ENCODE measurements at regions not wholly inside any gene's neighbourhood (a gene's known extent, or its start where the extent isn't known, plus 50 kb on each side); places are given as distances from the start of the nearest gene placed in this dataset.

DNA sequence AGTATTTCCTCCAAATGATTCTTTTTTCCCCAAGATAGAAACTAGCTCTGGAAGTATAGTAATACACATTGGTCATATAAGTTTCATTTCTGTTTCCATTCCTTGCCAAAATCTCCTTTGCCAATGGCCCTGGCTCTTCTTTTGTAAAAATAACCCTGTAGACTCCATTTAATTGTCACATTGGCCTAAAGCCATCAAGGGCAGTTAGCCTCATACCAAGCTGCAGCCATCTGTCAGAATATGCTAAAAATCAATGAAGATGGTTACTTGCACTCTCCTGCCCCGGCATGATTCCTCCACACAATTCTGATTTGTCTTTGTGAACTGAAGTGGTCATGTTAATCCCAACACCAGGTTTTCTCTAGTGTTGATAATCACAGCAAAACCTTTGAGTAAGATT is 380.5 kb downstream of the SH2D1A start:
- dilution Hi-C loops (cut with MboI; ENCODE audit: extremely low pct_ligation_motif_present, low sequenced_read_pairs), result no loop called here
- DNase-seq (ENCODE audit: low read depth, low spot score) (no peak), FAIRE-seq (no peak)
- Histone ChIP-seq H3K9ac (ENCODE audit: control insufficient read depth, extremely low read depth, insufficient read depth, low read length) (no peak overlapping the region), H2AFZ (ENCODE audit: control insufficient read depth, low read length) (no peak overlapping the region), H3K27me3 (ENCODE audit: control insufficient read depth, extremely low read depth, insufficient read depth, low read length) (no peaks in the 10 kb centered on the region), H3K36me3 (ENCODE audit: control insufficient read depth in 2 of 2, extremely low read depth in 1 of 2, insufficient read depth in 2 of 2, low read length in 2 of 2) (no peaks in the 10 kb centered on the region), H3K4me2 (ENCODE audit: control insufficient read depth, extremely low read depth, insufficient read depth, low read depth, low read length) (no peak overlapping the region), H3K4me1 (ENCODE audit: control insufficient read depth, extremely low read depth, insufficient read depth, low read length) (no peaks in the 10 kb centered on the region), H3K9me1 (ENCODE audit: control insufficient read depth, extremely low read depth, insufficient read depth, low read length) (no peaks in the 10 kb centered on the region), H3K27ac (ENCODE audit: control insufficient read depth, insufficient read depth, low read length) (no peak overlapping the region), H3K9me3 (ENCODE audit: control insufficient read depth, low read depth, low read length) (no peaks in the 10 kb centered on the region), H3K4me3 (ENCODE audit: control insufficient read depth in 2 of 3, extremely low read depth in 1 of 3, insufficient read depth in 2 of 3, low read depth in 1 of 3, low read length in 3 of 3) (no peak overlapping the region), H4K20me1 (ENCODE audit: control insufficient read depth, extremely low read depth, insufficient read depth, low read length) (no peaks in the 10 kb centered on the region), H3K79me2 (ENCODE audit: control insufficient read depth, insufficient read depth, low read length) (no peaks in the 10 kb centered on the region)
- TF ChIP-seq EZH2 (IDR thresholded peaks at IDR 0.05; ENCODE audit: low read length), result no peak
- no peak for TF ChIP-seq CTCF (optimal IDR thresholded peaks at IDR 0.05 in 1 of 3, IDR thresholded peaks at IDR 0.05 in 1 of 3, conservative IDR thresholded peaks at IDR 0.05 in 1 of 3; ENCODE audit: extremely low read depth in 1 of 3, insufficient read depth in 2 of 3, low read length in 3 of 3)

DNA sequence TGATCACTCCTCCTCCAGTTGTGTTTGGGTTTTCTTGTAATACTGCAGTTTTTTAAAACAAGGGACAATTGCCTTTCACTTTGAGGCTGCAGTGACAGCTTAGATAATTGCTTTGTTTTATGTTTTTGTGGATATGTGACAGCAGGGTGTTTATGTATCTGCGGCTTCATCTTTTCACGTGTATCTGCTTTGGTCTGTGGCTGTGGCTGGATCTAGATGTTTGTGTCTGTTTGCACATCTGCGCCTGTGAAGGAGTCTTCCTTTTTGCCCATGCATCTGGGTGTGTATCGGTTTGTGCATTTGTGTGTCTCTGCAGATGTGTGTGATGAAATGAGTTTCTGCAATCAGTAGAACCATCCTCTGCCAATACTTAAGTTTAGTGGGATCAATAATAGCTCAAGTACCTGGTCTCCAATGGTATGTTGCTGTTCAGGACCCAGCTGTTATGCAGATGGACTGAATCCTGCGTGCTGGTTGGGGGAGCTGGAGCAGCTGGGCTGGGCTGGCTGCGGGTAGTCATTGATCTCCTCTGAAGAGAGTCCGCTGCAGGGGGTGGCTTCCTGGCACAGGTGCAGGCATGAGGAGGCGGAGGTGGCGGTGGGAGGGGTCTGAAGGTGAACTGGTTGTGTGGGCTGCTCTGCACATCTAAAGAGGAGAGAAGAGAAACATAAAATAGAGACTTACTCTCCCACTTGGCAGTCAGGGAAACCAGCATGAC is 390.3 kb downstream of the SH2D1A start:
- Histone ChIP-seq H3K9me3 (ENCODE audit: control insufficient read depth, low read depth, low read length) (no peaks in the 10 kb centered on the region), H4K20me1 (ENCODE audit: control insufficient read depth, extremely low read depth, insufficient read depth, low read length) (no peaks in the 10 kb centered on the region), H3K27ac (ENCODE audit: control insufficient read depth, insufficient read depth, low read length) (no peak overlapping the region), H3K79me2 (ENCODE audit: control insufficient read depth, insufficient read depth, low read length) (no peaks in the 10 kb centered on the region), H3K9ac (ENCODE audit: control insufficient read depth, extremely low read depth, insufficient read depth, low read length) (no peak overlapping the region), H3K4me2 (ENCODE audit: control insufficient read depth, extremely low read depth, insufficient read depth, low read depth, low read length) (no peak overlapping the region), H3K4me1 (ENCODE audit: control insufficient read depth, extremely low read depth, insufficient read depth, low read length) (no peaks in the 10 kb centered on the region), H3K27me3 (ENCODE audit: control insufficient read depth, extremely low read depth, insufficient read depth, low read length) (no peaks in the 10 kb centered on the region), H3K9me1 (ENCODE audit: control insufficient read depth, extremely low read depth, insufficient read depth, low read length) (no peaks in the 10 kb centered on the region), H2AFZ (ENCODE audit: control insufficient read depth, low read length) (no peak overlapping the region), H3K4me3 (ENCODE audit: control insufficient read depth in 2 of 3, extremely low read depth in 1 of 3, insufficient read depth in 2 of 3, low read depth in 1 of 3, low read length in 3 of 3) (no peak overlapping the region), H3K36me3 (ENCODE audit: control insufficient read depth in 2 of 2, extremely low read depth in 1 of 2, insufficient read depth in 2 of 2, low read length in 2 of 2) (no peaks in the 10 kb centered on the region)
- TF ChIP-seq EZH2 (IDR thresholded peaks at IDR 0.05; ENCODE audit: low read length) (no peak), CTCF (optimal IDR thresholded peaks at IDR 0.05 in 1 of 3, IDR thresholded peaks at IDR 0.05 in 1 of 3, conservative IDR thresholded peaks at IDR 0.05 in 1 of 3; ENCODE audit: extremely low read depth in 1 of 3, insufficient read depth in 2 of 3, low read length in 3 of 3) (no peak)
- FAIRE-seq (no peak), DNase-seq (ENCODE audit: low read depth, low spot score) (no peak)
- dilution Hi-C loops (cut with MboI; ENCODE audit: extremely low pct_ligation_motif_present, low sequenced_read_pairs), result no loop called here
